ENCODE measurements at regions not wholly inside any gene's neighbourhood (a gene's known extent, or its start where the extent isn't known, plus 50 kb on each side); places are given as distances from the start of the nearest gene placed in this dataset.
"Not testable (repeated sequence)": the region's sequence is repeated elsewhere in the genome, so short reads cannot be mapped to it uniquely, and the experiment has no call there.

GRCh38 chr1:120640261-120641013 lies 83.3 kb upstream of the NBPF26 start:
- in situ Hi-C loops (cut with HindIII; ENCODE audit: low pct_unique_long_range_greater_than_20kb, low sequenced_read_pairs); DNase-seq (ENCODE audit: low read depth in 1 of 2, low spot score in 1 of 2): not testable (repeated sequence)

GRCh38 chr1:120641014-120641302 lies 82.8 kb upstream of the NBPF26 start:
- DNase-seq (ENCODE audit: low read depth in 1 of 2, low spot score in 1 of 2); in situ Hi-C loops (cut with HindIII; ENCODE audit: low pct_unique_long_range_greater_than_20kb, low sequenced_read_pairs): not testable (repeated sequence)

GRCh38 chr1:120647182-120647581 lies 76.6 kb upstream of the NBPF26 start:
- DNase-seq (ENCODE audit: low read depth in 1 of 2, low spot score in 1 of 2); in situ Hi-C loops (cut with HindIII; ENCODE audit: low pct_unique_long_range_greater_than_20kb, low sequenced_read_pairs): not testable (repeated sequence)

- DNase-seq (ENCODE audit: low read depth in 1 of 2, low spot score in 1 of 2); in situ Hi-C loops (cut with HindIII; ENCODE audit: low pct_unique_long_range_greater_than_20kb, low sequenced_read_pairs): not testable (repeated sequence)
Observed at GRCh38 chr1:120648915-120649623, 74.7 kb upstream of the NBPF26 start.

GRCh38 chr1:120649730-120650129 lies 74.0 kb upstream of the NBPF26 start:
- DNase-seq (ENCODE audit: low read depth in 1 of 2, low spot score in 1 of 2); in situ Hi-C loops (cut with HindIII; ENCODE audit: low pct_unique_long_range_greater_than_20kb, low sequenced_read_pairs): not testable (repeated sequence)

- DNase-seq (ENCODE audit: low read depth in 1 of 2, low spot score in 1 of 2); in situ Hi-C loops (cut with HindIII; ENCODE audit: low pct_unique_long_range_greater_than_20kb, low sequenced_read_pairs): not testable (repeated sequence)
Observed at GRCh38 chr1:120654114-120654513, 69.6 kb upstream of the NBPF26 start.

GRCh38 chr1:120655394-120655793 lies 68.4 kb upstream of the NBPF26 start:
- in situ Hi-C loops (cut with HindIII; ENCODE audit: low pct_unique_long_range_greater_than_20kb, low sequenced_read_pairs); DNase-seq (ENCODE audit: low read depth in 1 of 2, low spot score in 1 of 2): not testable (repeated sequence)

GRCh38 chr1:120656116-120656515 lies 67.6 kb upstream of the NBPF26 start:
- DNase-seq (ENCODE audit: low read depth in 1 of 2, low spot score in 1 of 2); in situ Hi-C loops (cut with HindIII; ENCODE audit: low pct_unique_long_range_greater_than_20kb, low sequenced_read_pairs): not testable (repeated sequence)

- in situ Hi-C loops (cut with HindIII; ENCODE audit: low pct_unique_long_range_greater_than_20kb, low sequenced_read_pairs); DNase-seq (ENCODE audit: low read depth in 1 of 2, low spot score in 1 of 2): not testable (repeated sequence)
Observed at GRCh38 chr1:120657804-120658203, 65.9 kb upstream of the NBPF26 start.

GRCh38 chr1:120658622-120659021 lies 65.1 kb upstream of the NBPF26 start:
- DNase-seq (ENCODE audit: low read depth in 1 of 2, low spot score in 1 of 2); in situ Hi-C loops (cut with HindIII; ENCODE audit: low pct_unique_long_range_greater_than_20kb, low sequenced_read_pairs): not testable (repeated sequence)

GRCh38 chr1:120659133-120659532 lies 64.6 kb upstream of the NBPF26 start:
- in situ Hi-C loops (cut with HindIII; ENCODE audit: low pct_unique_long_range_greater_than_20kb, low sequenced_read_pairs), result not testable (repeated sequence)

GRCh38 chr1:120664376-120665249 lies 59.1 kb upstream of the NBPF26 start:
- DNase-seq (ENCODE audit: low read depth in 1 of 2, low spot score in 1 of 2); in situ Hi-C loops (cut with HindIII; ENCODE audit: low pct_unique_long_range_greater_than_20kb, low sequenced_read_pairs): not testable (repeated sequence)

More at GRCh38 chr1:120659133-120659532, 64.6 kb upstream of the NBPF26 start:
- DNase-seq (ENCODE audit: low read depth in 1 of 2, low spot score in 1 of 2), result not testable (repeated sequence)

- in situ Hi-C loops (cut with HindIII; ENCODE audit: low pct_unique_long_range_greater_than_20kb, low sequenced_read_pairs); DNase-seq (ENCODE audit: low read depth in 1 of 2, low spot score in 1 of 2): not testable (repeated sequence)
Observed at GRCh38 chr1:120665250-120665577, 58.5 kb upstream of the NBPF26 start.

- DNase-seq (ENCODE audit: low read depth in 1 of 2, low spot score in 1 of 2); in situ Hi-C loops (cut with HindIII; ENCODE audit: low pct_unique_long_range_greater_than_20kb, low sequenced_read_pairs): not testable (repeated sequence)
Observed at GRCh38 chr1:120668187-120668586, 55.6 kb upstream of the NBPF26 start.
